HL-60 (cell line): ENCODE measurements at regions not wholly inside any gene's neighbourhood (a gene's known extent, or its start where the extent isn't known, plus 50 kb on each side); places are given as distances from the start of the nearest gene placed in this dataset.

Experiments
- DNase-seq, 2 experiments: peaks; one replicate each; pipeline ENCODE4 v3.0.0-alpha.2; 2010 to 2020; ENCODE audit warnings: low read depth in 1 of 2, low spot score in 1 of 2
- H3K27ac ChIP-seq: fragments of 250-450 bp; sonication (Bioruptor Pico); replicated peaks from 2 replicates; pipeline ENCODE4 v1.5.1; 2020; ENCODE audit warnings: mild to moderate bottlenecking, moderate library complexity
- H3K27me3 ChIP-seq: fragments of 250-450 bp; sonication (Bioruptor Pico); 2 replicates; pipeline ENCODE4 v1.5.1; 2021; ENCODE audit warnings: mild to moderate bottlenecking, moderate library complexity; ENCODE audit not compliant: insufficient read depth, poor library complexity, severe bottlenecking
- H3K4me3 ChIP-seq: replicated peaks from 2 replicates; pipeline ENCODE4 v1.5.1; 2011; ENCODE audit warnings: mild to moderate bottlenecking, control low read depth, low read length; ENCODE audit not compliant: insufficient read depth
- GABPA ChIP-seq: IDR thresholded peaks from 2 replicates; pipeline ENCODE4 v1.6.1; 2012; ENCODE audit warnings: low read depth
- POLR2AphosphoS5 ChIP-seq: IDR thresholded peaks from 2 replicates; pipeline ENCODE4 v1.6.1; 2012; ENCODE audit warnings: low read depth
- SPI1 ChIP-seq: IDR thresholded peaks from 2 replicates; pipeline ENCODE4 v1.6.1; 2012; ENCODE audit warnings: low read depth, mild to moderate bottlenecking, borderline replicate concordance
- TF ChIP-seq, protein P1 (sequence below): IDR thresholded peaks from one replicate; pipeline ENCODE4 v1.5.1; 2011; ENCODE audit warnings: low read length, control low read depth, inconsistent platforms; ENCODE audit not compliant: insufficient read depth
- TF ChIP-seq, protein P2 (sequence below): IDR thresholded peaks from 2 replicates; pipeline ENCODE4 v1.6.1; 2012; ENCODE audit warnings: low read depth; ENCODE audit not compliant: insufficient replicate concordance

GRCh38 chr5:44242791-44243190, 146.4 kb downstream of the FGF10 start:
- no peak overlapping the region for H3K4me3 ChIP-seq
- H3K27me3 ChIP-seq, result no peaks in the 10 kb centered on the region
- TF ChIP-seq GABPA, result no peak
- TF ChIP-seq, protein P1, sequence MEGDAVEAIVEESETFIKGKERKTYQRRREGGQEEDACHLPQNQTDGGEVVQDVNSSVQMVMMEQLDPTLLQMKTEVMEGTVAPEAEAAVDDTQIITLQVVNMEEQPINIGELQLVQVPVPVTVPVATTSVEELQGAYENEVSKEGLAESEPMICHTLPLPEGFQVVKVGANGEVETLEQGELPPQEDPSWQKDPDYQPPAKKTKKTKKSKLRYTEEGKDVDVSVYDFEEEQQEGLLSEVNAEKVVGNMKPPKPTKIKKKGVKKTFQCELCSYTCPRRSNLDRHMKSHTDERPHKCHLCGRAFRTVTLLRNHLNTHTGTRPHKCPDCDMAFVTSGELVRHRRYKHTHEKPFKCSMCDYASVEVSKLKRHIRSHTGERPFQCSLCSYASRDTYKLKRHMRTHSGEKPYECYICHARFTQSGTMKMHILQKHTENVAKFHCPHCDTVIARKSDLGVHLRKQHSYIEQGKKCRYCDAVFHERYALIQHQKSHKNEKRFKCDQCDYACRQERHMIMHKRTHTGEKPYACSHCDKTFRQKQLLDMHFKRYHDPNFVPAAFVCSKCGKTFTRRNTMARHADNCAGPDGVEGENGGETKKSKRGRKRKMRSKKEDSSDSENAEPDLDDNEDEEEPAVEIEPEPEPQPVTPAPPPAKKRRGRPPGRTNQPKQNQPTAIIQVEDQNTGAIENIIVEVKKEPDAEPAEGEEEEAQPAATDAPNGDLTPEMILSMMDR, result no peak
- no peak for TF ChIP-seq SPI1
- no peak for TF ChIP-seq POLR2AphosphoS5
- no peak for DNase-seq
- H3K27ac ChIP-seq, result no peak overlapping the region

GRCh38 chr5:44236040-44236439, 153.2 kb downstream of the FGF10 start:
- TF ChIP-seq SPI1 (no peak), POLR2AphosphoS5 (no peak), GABPA (no peak)
- TF ChIP-seq, protein P1, result no peak
- TF ChIP-seq, protein P2, sequence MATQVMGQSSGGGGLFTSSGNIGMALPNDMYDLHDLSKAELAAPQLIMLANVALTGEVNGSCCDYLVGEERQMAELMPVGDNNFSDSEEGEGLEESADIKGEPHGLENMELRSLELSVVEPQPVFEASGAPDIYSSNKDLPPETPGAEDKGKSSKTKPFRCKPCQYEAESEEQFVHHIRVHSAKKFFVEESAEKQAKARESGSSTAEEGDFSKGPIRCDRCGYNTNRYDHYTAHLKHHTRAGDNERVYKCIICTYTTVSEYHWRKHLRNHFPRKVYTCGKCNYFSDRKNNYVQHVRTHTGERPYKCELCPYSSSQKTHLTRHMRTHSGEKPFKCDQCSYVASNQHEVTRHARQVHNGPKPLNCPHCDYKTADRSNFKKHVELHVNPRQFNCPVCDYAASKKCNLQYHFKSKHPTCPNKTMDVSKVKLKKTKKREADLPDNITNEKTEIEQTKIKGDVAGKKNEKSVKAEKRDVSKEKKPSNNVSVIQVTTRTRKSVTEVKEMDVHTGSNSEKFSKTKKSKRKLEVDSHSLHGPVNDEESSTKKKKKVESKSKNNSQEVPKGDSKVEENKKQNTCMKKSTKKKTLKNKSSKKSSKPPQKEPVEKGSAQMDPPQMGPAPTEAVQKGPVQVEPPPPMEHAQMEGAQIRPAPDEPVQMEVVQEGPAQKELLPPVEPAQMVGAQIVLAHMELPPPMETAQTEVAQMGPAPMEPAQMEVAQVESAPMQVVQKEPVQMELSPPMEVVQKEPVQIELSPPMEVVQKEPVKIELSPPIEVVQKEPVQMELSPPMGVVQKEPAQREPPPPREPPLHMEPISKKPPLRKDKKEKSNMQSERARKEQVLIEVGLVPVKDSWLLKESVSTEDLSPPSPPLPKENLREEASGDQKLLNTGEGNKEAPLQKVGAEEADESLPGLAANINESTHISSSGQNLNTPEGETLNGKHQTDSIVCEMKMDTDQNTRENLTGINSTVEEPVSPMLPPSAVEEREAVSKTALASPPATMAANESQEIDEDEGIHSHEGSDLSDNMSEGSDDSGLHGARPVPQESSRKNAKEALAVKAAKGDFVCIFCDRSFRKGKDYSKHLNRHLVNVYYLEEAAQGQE, result no peak

DNA sequence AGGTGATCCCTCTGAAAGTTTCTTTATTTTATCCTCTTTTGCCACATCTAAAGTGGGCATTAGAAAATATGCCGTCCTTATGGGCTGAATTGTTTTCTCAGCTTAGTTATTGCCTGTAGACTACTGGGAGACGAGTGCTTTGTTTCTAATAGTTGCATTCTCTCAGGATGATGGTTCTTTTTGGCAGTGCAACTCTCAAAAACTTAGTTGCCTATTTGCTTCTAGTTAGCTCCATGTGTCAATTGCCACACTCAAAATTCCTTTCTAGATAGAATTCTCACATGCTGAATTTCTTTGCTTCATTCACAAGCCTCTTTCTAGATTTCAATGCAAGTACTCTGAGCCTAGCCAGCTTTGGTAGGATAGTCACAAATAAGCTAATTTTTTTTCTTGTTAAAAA, 155.5 kb downstream of the FGF10 start:
- DNase-seq, result no peak
- H3K27me3 ChIP-seq, result no peaks in the 10 kb centered on the region
- H3K27ac ChIP-seq, result no peak overlapping the region
- TF ChIP-seq GABPA, result no peak
- TF ChIP-seq, protein P1, result no peak
- H3K4me3 ChIP-seq, result no peak overlapping the region

More at GRCh38 chr5:44236040-44236439, 153.2 kb downstream of the FGF10 start:
- no peak for DNase-seq
- no peak overlapping the region for H3K27ac ChIP-seq
- H3K27me3 ChIP-seq, result no peaks in the 10 kb centered on the region
- H3K4me3 ChIP-seq, result no peak overlapping the region

DNA sequence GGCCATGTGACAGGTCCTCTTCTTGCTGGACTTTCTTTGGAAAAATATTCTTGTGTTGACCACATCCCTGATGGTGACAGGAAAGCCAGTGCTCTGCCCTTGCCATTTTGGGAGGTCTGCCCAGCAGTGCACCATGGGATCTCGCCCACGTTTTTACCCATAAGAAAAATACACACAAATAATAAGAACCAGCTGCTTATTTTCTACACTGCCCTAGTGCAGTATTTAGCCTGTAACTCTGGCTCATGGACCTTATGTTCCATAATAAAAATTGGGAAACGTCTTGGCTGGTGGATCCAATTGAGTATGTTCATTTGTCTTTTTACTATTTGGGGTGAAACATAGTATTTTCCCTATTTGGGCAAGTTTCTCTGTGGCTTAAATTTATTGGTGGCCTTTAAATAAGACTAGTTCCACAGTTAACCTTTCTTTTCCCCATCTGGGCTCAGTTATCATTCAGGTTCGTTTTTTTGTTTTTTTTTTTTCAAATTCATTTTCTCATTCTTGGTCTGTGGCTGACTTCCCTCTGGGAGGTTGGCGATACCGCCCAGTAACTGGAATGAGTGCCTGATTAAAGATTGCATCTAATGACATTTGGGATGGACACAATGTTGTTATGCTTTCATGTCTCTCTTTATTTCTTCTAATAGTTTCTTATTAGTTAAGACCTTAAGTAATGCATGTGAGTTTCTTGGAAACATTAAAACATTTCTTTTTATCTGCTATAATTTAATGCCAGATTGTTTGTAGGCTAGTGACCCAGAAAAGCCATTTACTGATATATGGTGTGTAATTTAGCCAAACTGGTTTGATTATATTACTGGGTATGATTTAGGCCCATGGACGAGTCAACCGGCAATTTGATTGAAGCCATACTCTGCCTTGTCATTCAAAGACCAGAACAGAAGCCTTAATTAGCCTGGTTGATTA, 163.7 kb downstream of the FGF10 start:
- TF ChIP-seq, protein P2, result no peak
- TF ChIP-seq GABPA (no peak), POLR2AphosphoS5 (no peak), SPI1 (no peak)
- TF ChIP-seq, protein P1, result no peak
- DNase-seq, result no peak
- Histone ChIP-seq H3K27ac (no peak overlapping the region), H3K27me3 (no peaks in the 10 kb centered on the region), H3K4me3 (no peak overlapping the region)
